ENCODE measurements at regions not wholly inside any gene's neighbourhood (a gene's known extent, or its start where the extent isn't known, plus 50 kb on each side); places are given as distances from the start of the nearest gene placed in this dataset.

DNA sequence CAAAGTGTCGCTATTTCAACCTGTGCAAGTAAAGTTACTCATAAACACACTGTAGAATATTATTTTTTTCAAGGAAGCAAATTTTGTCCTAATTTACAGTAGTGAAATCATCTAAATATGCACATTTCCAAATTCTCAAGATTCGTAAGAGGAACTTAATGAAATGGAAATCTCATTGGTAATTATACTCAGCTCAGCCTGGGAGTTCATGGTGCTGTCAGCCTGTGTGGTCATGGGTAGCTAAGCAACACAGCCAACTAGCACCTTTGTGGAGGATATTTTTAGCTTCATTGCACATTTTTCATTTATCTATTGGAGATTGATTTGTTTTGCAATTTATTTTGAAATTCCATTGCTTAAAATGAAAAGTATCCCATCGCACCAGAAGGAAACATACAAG lies 975.7 kb upstream of the ZEB2 start:
- no peak for DNase-seq (ENCODE audit: low read depth, low spot score)

DNA sequence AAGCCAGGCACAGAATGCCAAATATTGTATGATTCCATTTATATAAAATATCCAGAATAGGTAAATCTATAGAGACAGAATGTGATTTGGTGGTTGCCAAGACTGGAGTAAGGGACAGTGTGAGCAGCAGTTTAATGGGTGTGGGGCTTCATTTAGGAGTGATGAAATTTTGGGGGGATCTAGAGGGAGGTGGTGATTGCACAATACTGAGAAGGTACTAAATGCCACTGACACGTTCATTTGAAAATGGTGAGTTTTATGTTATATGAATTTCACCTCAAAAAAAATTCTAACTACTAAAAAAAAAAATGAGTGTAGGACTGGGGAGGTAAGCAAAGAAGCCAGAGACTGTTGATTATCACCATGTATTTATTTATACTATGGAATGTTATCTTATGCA lies 974.5 kb upstream of the ZEB2 start:
- no peak for DNase-seq (ENCODE audit: low read depth, low spot score)

GRCh38 chr2:145488571-145488970 lies 968.7 kb upstream of the ZEB2 start:
- no peak for DNase-seq (ENCODE audit: low read depth, low spot score)

DNA sequence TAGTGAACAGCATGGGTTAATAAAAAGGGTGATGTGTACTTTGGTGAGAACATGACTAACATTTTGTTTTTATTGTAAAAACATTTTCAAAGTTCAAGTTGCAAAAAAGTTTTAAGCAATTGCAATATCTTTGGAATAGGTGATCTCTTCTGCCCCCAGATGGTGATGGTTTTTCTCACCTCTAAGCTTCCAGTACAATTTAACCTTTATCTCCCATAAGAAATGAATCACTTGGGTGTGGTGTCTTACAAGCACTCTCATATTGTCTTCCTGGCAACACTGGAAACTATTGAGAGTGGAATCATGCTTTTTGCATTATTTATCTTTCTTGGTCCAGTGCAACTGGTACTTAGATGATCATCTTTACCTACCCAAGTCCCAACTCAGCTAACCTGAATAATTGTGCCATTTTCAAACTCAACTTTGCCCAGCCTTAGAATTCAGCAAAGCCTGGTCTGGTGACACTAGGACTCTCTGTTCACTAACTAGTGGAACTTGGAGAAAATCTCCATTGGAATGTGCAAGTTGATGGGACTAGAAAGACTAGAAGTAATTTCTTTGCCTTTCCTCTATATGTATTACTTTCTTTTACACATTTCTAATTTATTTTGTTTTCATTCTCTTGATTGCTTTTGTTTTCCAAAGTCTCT lies 964.7 kb upstream of the ZEB2 start:
- no peak for DNase-seq (ENCODE audit: low read depth, low spot score)

DNA sequence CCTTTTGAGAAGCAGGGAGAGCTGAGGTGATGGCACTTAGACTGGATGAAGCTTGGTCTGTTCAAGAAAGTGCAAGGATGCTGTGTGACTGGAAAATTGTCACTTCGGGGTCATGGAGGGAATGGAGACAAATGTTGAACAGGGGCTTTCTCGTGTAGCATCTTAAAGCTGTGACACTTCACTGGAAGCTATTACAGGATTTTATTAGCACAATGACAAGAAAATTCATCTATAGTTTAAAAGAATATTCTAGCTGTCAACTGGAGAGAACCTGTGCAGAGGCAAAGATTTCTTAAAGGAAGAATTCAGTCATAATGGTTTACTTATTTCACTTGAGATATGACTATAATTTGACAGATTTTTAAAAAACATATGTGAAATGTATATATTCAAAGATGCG lies 963.9 kb upstream of the ZEB2 start:
- no peak for DNase-seq (ENCODE audit: low read depth, low spot score)

DNA sequence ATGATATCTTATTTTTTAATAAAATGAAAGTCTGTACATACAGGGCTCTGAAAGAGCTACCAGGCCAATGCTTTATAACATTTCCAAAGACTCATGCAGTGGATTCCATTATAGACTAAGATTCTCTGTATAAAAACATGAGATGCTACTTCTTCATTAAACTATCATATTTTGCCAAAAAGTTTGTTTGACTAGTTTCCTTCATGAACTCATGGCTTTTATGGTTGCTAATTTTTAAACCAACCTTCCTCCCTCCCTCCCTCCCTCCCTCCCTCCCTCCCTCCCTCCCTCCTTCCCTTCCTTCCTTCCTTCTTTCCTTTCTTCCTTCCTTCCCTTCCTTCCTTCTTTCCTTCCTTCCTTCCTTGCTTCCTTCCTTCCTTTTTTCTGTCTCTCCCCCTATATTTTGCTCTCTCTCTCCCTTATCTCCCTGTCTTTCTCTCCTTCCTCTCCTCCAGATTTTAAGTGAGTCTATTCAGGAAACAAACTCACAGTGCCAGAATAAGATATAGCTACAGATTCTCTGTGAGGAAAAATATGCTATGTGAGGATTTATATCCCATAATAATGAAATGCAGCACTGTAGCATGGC lies 961.5 kb upstream of the ZEB2 start:
- DNase-seq (ENCODE audit: low read depth, low spot score), result no peak

DNA sequence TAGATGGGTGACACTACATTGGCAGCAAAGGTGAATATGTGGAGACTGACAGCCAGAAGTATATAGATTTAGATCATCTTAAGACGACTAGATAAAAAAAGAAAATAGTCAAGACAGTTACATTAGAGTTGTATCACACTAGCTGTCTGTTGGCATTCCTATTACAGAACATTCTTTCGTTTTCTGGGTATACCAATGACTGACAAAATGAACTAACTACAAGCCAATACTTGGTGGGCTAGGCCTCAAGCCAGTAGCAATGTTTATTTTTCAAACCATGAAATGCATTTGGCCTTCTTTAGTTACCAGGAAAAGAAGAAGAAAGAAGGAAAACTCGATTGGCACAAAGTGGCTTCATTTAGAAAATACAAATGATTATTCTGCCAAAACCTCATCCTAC lies 944.9 kb upstream of the ZEB2 start:
- DNase-seq (ENCODE audit: low read depth, low spot score), result no peak

DNA sequence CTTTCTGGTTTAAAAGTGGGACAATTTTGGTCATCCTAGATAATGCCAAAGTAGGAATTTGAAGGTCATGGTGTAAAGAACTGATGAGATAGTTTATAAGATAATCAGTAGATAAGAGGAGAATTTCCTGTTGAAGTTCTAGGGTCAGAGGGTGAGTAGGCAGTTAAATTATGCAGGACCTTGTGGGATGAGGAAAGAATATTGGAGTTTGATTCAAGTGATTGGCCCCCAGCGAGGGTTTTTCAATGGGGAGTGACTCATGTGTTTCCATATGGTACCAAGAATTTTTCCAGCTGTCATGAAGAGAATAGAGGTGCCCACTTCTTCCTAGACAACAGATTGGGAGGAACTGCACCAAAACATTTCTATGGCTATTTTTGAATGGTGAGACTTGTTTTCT lies 940.2 kb upstream of the ZEB2 start:
- no peak for DNase-seq (ENCODE audit: low read depth, low spot score)

- DNase-seq (ENCODE audit: low read depth, low spot score), result no peak
These were observed 911.4 kb upstream of the ZEB2 start for GRCh38 chr2:145431181-145431951.

GRCh38 chr2:145423809-145424208 lies 903.9 kb upstream of the ZEB2 start:
- DNase-seq (ENCODE audit: low read depth, low spot score), result no peak

DNA sequence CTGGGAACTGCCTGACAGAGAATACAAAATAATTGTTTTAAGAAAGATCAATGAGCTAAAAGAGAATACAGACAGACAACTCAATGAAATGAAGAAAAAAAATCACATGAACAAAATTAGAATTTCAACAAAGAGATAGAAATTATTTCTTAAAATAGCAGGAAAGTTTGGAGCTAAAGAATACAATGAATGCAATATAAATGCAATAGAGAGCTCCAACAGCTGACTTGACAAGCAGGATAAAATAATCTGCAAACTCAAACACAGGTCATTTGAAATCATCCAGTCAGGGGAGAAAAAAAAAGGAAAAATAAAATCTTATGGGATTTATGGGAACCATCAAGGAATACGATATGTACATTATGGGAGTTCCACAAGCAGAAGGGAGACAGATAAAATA lies 902.7 kb upstream of the ZEB2 start:
- DNase-seq (ENCODE audit: low read depth, low spot score), result no peak

GRCh38 chr2:145421841-145422240 lies 901.9 kb upstream of the ZEB2 start:
- DNase-seq (ENCODE audit: low read depth, low spot score), result no peak

DNA sequence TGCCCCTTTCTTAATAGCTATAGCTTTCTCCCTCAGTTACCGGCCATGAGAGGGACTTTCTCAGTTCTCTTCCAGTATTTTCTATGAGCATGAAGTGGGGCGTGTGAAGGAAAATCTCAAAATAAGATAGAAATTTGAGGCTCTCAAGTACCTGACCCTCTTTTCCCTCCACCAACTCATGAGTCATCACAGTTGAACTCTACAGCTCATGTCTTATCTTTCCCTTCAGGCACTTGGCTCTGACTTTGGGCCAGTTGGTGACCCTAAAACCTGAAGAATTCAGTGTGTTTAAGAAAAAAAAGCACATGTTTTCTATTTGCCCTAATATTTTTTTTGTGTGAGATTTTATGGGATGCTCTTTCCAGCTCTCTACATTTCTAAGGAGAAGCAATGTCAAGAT lies 896.7 kb upstream of the ZEB2 start:
- DNase-seq (ENCODE audit: low read depth, low spot score), result no peak

DNA sequence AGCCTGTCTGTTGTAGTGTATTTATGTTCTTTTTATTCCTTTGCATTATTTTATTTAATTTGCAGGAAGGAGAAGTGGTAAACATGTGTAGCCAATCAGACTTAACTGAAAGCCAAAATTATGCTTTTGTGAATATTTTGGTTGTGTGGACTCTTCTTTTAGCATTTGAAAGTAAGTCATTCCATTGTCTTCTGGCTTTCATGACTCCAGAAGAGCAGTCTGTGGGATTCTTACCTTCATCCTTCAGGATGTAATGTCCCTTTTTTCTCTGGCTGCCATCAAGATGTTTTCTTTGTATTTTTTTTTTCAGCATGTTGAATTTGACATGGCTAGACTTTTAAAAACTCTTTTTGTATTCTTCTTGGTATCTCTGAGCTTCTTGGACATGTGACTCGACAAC lies 895.2 kb upstream of the ZEB2 start:
- no peak for DNase-seq (ENCODE audit: low read depth, low spot score)

GRCh38 chr2:145413261-145414030 lies 893.5 kb upstream of the ZEB2 start:
- DNase-seq (ENCODE audit: low read depth, low spot score), result no peak

- no peak for DNase-seq (ENCODE audit: low read depth, low spot score)
These were observed 892.2 kb upstream of the ZEB2 start for GRCh38 chr2:145412155-145412554.

- no peak for DNase-seq (ENCODE audit: low read depth, low spot score)
These were observed 891.6 kb upstream of the ZEB2 start for GRCh38 chr2:145411493-145411892.

DNA sequence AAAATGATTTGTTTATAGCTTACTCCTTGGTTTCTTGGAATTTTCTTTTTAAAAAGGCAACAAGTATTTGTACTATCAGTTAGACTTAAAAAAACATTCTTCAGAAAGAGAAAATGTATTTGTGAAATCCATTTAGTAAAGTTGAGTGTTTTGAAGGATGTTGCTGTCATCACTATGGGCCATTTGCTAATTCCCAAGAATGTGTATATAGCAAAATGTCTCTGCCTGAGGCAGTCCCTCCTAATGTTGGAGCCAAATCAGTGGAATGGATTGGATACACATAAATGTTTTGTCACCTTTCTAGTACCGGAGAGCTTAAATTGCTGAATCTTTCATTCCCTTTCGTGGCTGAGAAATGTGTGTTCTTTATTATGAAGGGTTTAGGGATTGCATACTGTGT lies 890.2 kb upstream of the ZEB2 start:
- no peak for DNase-seq (ENCODE audit: low read depth, low spot score)

DNA sequence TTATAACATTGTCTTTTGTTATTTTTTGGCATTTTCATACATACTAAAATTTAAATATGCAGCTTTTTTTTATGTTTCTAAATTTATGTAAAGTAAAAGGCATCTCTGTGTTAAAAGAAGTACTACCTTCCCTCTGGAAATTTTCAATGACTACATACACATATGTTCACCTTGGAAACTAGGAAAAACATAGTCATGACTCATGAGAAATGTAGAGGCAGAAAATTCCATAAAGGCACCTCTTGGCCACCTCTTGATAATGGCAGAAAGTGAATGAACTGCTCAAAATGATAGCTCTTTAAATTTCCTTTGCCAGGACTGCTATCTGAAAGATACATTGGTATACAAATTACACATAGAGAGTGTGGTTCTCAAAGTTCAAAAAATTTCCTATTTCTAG lies 889.1 kb upstream of the ZEB2 start:
- no peak for DNase-seq (ENCODE audit: low read depth, low spot score)

GRCh38 chr2:145404690-145405089 lies 884.8 kb upstream of the ZEB2 start:
- DNase-seq (ENCODE audit: low read depth, low spot score), result no peak

- DNase-seq (ENCODE audit: low read depth, low spot score), result no peak
These were observed 882.9 kb upstream of the ZEB2 start for GRCh38 chr2:145402706-145403277.

- no peak for DNase-seq (ENCODE audit: low read depth, low spot score)
These were observed 879.2 kb upstream of the ZEB2 start for GRCh38 chr2:145399131-145399530.
